Activated CD8-positive, alpha-beta memory T cell treated with anti-CD3 and anti-CD28 coated beads for 1 hour (primary cell): ENCODE measurements at regions not wholly inside any gene's neighbourhood (a gene's known extent, or its start where the extent isn't known, plus 50 kb on each side); places are given as distances from the start of the nearest gene placed in this dataset.

Experiments used
- DNase-seq, 2 donors: peaks; one replicate each; pipeline ENCODE4 v3.0.0-alpha.2; 2020; ENCODE audit warnings: low read depth in 1 of 2; ENCODE audit errors: extremely low read depth in 1 of 2

GRCh38 chr12:67211494-67211893 lies 57.7 kb upstream of the CAND1 start:
- no peak for DNase-seq

GRCh38 chr12:67217647-67218046 lies 51.5 kb upstream of the CAND1 start:
- DNase-seq, result no peak
